ENCODE measurements at regions not wholly inside any gene's neighbourhood (a gene's known extent, or its start where the extent isn't known, plus 50 kb on each side); places are given as distances from the start of the nearest gene placed in this dataset.

- TF ChIP-seq FOXJ3 (CRISPR knock-in tag; IDR thresholded peaks at IDR 0.05; ENCODE audit: borderline replicate concordance) (no peak), ZSCAN18 (CRISPR knock-in tag; IDR thresholded peaks at IDR 0.05) (no peak), ZNF512 (CRISPR knock-in tag; IDR thresholded peaks at IDR 0.05; ENCODE audit: borderline replicate concordance) (0 out of 2 replicates have a peak, but pooled peaks have one; percentile 17), USF2 (CRISPR knock-in tag; IDR thresholded peaks at IDR 0.05) (peak; percentile 49), ZBTB21 (CRISPR knock-in tag; IDR thresholded peaks at IDR 0.05; ENCODE audit: borderline replicate concordance) (no peak), CREB1 (CRISPR knock-in tag; IDR thresholded peaks at IDR 0.05) (no peak), RELA (CRISPR knock-in tag; IDR thresholded peaks at IDR 0.05; ENCODE audit: borderline replicate concordance) (no peak), SMAD4 (CRISPR knock-in tag; IDR thresholded peaks at IDR 0.05) (no peak), CTCF (IDR thresholded peaks at IDR 0.05) (no peak), TEAD4 (CRISPR knock-in tag; IDR thresholded peaks at IDR 0.05) (no peak), AR (CRISPR knock-in tag; IDR thresholded peaks at IDR 0.05) (no peak), NFYB (CRISPR knock-in tag; conservative IDR thresholded peaks at IDR 0.05; ENCODE audit: low read depth) (no peak), PRRX2 (CRISPR knock-in tag; IDR thresholded peaks at IDR 0.05) (no peak), USF1 (CRISPR knock-in tag; IDR thresholded peaks at IDR 0.05) (peak; percentile 43; the same call in 1 of the 2 replicates), ATF3 (CRISPR knock-in tag; conservative IDR thresholded peaks at IDR 0.05) (no peak), ETV6 (CRISPR knock-in tag; IDR thresholded peaks at IDR 0.05) (no peak)
These were observed 273.6 kb upstream of the PODXL start (continued) for GRCh38 chr7:131829947-131830558.

- H3K4me1 Mint-ChIP-seq, result peaks cover 18% of the 10 kb centered on the region
- H3K4me3 Mint-ChIP-seq, result no peak overlapping the region
- ATAC-seq (no peak), DNase-seq (ENCODE audit: low spot score) (no peak)
- no peak overlapping the region for H3K27ac Mint-ChIP-seq
- H3K27me3 Mint-ChIP-seq (ENCODE audit: low read depth), result peaks cover 16% of the 10 kb centered on the region
- H3K9me3 Mint-ChIP-seq, result no peaks in the 10 kb centered on the region
- ChIA-PET POLR2A (no interaction called here), CTCF (interaction anchor here (0.7 to 2.4 kb wide), 7 partner anchors 9 to 138 kb away, joined by 3 to 10 read pairs (median 6); no protein-coding TSS in a partner anchor)
- H3K36me3 Mint-ChIP-seq, result no peaks in the 10 kb centered on the region
- TF ChIP-seq USF2 (CRISPR knock-in tag; IDR thresholded peaks at IDR 0.05) (no peak), SP1 (CRISPR knock-in tag; conservative IDR thresholded peaks at IDR 0.05) (no peak), E2F1 (CRISPR knock-in tag; IDR thresholded peaks at IDR 0.05) (no peak), CDX4 (CRISPR knock-in tag; IDR thresholded peaks at IDR 0.05; ENCODE audit: borderline replicate concordance) (no peak), KAT7 (CRISPR knock-in tag; IDR thresholded peaks at IDR 0.05; ENCODE audit: borderline replicate concordance) (no peak), CREM (CRISPR knock-in tag; IDR thresholded peaks at IDR 0.05) (no peak)
These were observed 271.0 kb upstream of the PODXL start for GRCh38 chr7:131827421-131827820.
